OCI-LY3 (cell line): ENCODE measurements at regions not wholly inside any gene's neighbourhood (a gene's known extent, or its start where the extent isn't known, plus 50 kb on each side); places are given as distances from the start of the nearest gene placed in this dataset.
"Not testable (repeated sequence)": the region's sequence is repeated elsewhere in the genome, so short reads cannot be mapped to it uniquely, and the experiment has no call there.

Experiments
- H2AFZ ChIP-seq: fragments of 200-600, 300-600 bp; shearing (Covaris generic); 2 replicates; pipeline ENCODE4 v1.6.0; 2014; ENCODE audit warnings: antibody characterized with exemption, low read depth, low read length
- H3K27ac ChIP-seq: fragments of 200-600, 300-600 bp; sonication (generic); 2 replicates; pipeline ENCODE4 v1.5.1; 2014; ENCODE audit warnings: mild to moderate bottlenecking, low read length, moderate library complexity, mixed read lengths
- H3K27me3 ChIP-seq: fragments of 200-600, 300-600 bp; sonication (generic); 2 replicates; pipeline ENCODE4 v1.6.1; 2014; ENCODE audit warnings: low read depth, low read length, mixed read lengths
- H3K36me3 ChIP-seq: fragments of 200-600, 300-600 bp; sonication (generic); replicated peaks from 2 replicates; pipeline ENCODE3; 2014; ENCODE audit warnings: low read depth, low read length, mixed read lengths
- H3K4me1 ChIP-seq: fragments of 300-600, 200-600 bp; sonication (generic); 2 replicates; pipeline ENCODE4 v1.6.1; 2014; ENCODE audit warnings: low read length, mixed read lengths
- H3K4me2 ChIP-seq: fragments of 200-600, 300-600 bp; sonication (generic); 2 replicates; pipeline ENCODE4 v1.6.1; 2014; ENCODE audit warnings: low read length, mixed read lengths
- H3K4me3 ChIP-seq: fragments of 300-600, 200-600 bp; sonication (generic); 2 replicates; pipeline ENCODE4 v1.5.1; 2014; ENCODE audit warnings: antibody characterized with exemption, mild to moderate bottlenecking, low read length, moderate library complexity
- H3K79me2 ChIP-seq: fragments of 300-600, 200-600 bp; shearing (Covaris generic); 2 replicates; pipeline ENCODE4 v1.6.1; 2014; ENCODE audit warnings: mild to moderate bottlenecking, low read length, mixed read lengths
- H3K9ac ChIP-seq: fragments of 300-600, 200-600 bp; shearing (Covaris generic); 2 replicates; pipeline ENCODE4 v1.6.0; 2014; ENCODE audit warnings: mild to moderate bottlenecking, low read length, moderate library complexity
- H3K9me3 ChIP-seq: fragments of 200-600, 300-600 bp; shearing (Covaris generic); 2 replicates; pipeline ENCODE4 v1.6.1; 2014; ENCODE audit warnings: low read length, mixed read lengths; ENCODE audit not compliant: insufficient read depth
- H4K20me1 ChIP-seq: fragments of 200-600, 300-600 bp; sonication (generic); 2 replicates; pipeline ENCODE4 v1.6.1; 2016; ENCODE audit warnings: low read length, mixed read lengths; ENCODE audit not compliant: insufficient read depth
- EZH2phosphoT487 ChIP-seq: fragments of 200-600 bp; shearing (Covaris generic); IDR thresholded peaks from 2 replicates; pipeline ENCODE4 v1.6.1; 2018; ENCODE audit warnings: antibody characterized with exemption, mixed run types, low read depth
- TF ChIP-seq, protein P1 (sequence below): fragments of 200-600, 300-600 bp; sonication (generic); IDR thresholded peaks from 2 replicates; pipeline ENCODE4 v1.5.1; 2014; ENCODE audit warnings: antibody characterized with exemption, low read length, low read depth

DNA sequence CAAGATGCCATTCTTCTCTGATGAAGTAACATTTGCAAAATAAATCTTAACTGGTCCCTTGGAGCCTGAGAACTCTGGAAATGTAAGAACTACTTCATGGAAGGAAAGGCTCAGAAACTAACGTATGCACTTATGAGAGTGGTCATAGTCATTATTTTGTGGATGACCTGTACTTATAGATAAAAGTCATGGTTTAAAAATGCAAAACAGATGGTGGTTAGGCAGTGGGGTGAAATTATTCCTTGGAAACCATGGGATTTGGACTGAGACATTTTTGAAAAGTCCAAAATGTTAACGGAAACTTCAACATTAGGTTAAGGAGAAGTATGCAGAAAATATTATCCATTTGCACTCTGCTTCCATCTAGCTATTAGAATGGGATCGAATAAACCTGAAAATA, 223.0 kb downstream of the ICOS start:
- H4K20me1 ChIP-seq, result no peaks in the 10 kb centered on the region
- H3K9ac ChIP-seq, result no peak overlapping the region
- no peak overlapping the region for H3K4me2 ChIP-seq
- TF ChIP-seq, protein P1, sequence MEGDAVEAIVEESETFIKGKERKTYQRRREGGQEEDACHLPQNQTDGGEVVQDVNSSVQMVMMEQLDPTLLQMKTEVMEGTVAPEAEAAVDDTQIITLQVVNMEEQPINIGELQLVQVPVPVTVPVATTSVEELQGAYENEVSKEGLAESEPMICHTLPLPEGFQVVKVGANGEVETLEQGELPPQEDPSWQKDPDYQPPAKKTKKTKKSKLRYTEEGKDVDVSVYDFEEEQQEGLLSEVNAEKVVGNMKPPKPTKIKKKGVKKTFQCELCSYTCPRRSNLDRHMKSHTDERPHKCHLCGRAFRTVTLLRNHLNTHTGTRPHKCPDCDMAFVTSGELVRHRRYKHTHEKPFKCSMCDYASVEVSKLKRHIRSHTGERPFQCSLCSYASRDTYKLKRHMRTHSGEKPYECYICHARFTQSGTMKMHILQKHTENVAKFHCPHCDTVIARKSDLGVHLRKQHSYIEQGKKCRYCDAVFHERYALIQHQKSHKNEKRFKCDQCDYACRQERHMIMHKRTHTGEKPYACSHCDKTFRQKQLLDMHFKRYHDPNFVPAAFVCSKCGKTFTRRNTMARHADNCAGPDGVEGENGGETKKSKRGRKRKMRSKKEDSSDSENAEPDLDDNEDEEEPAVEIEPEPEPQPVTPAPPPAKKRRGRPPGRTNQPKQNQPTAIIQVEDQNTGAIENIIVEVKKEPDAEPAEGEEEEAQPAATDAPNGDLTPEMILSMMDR, result no peak
- TF ChIP-seq EZH2phosphoT487, result no peak
- H3K36me3 ChIP-seq, result no peaks in the 10 kb centered on the region
- no peaks in the 10 kb centered on the region for H3K27me3 ChIP-seq
- no peak overlapping the region for H2AFZ ChIP-seq
- no peaks in the 10 kb centered on the region for H3K79me2 ChIP-seq
- no peak overlapping the region for H3K4me3 ChIP-seq
- peaks cover 3% of the 10 kb centered on the region; the same call in 1 of the 2 replicates for H3K9me3 ChIP-seq
- no peaks in the 10 kb centered on the region for H3K4me1 ChIP-seq
- no peak overlapping the region for H3K27ac ChIP-seq

DNA sequence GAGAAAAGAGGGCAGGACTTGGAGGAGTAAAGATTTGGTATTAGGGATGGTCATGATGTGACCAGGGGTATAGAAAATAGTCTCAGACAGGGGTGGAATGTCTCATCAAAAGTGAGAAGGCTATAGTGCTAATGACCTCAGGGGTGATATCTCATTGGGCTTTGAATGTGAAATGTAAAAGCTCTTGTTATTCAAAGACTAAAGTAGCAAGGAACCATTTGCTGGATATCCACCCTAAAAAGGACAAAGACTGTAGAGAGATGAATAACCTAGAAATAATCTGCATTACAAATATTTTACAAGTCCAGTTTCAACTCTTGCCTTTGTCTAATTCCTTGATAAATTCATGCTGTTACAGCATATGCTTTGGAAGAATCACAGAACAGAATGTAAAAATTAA, 224.4 kb downstream of the ICOS start:
- TF ChIP-seq, protein P1, result no peak
- no peak for TF ChIP-seq EZH2phosphoT487
- H3K9me3 ChIP-seq, result peaks cover 3% of the 10 kb centered on the region; the same call in 1 of the 2 replicates
- H3K4me3 ChIP-seq, result no peak overlapping the region
- H4K20me1 ChIP-seq, result no peaks in the 10 kb centered on the region
- H3K4me1 ChIP-seq, result no peaks in the 10 kb centered on the region
- no peak overlapping the region for H2AFZ ChIP-seq
- no peaks in the 10 kb centered on the region for H3K36me3 ChIP-seq
- no peak overlapping the region for H3K9ac ChIP-seq
- H3K4me2 ChIP-seq, result no peak overlapping the region
- H3K27me3 ChIP-seq, result no peaks in the 10 kb centered on the region
- H3K27ac ChIP-seq, result no peak overlapping the region
- no peaks in the 10 kb centered on the region for H3K79me2 ChIP-seq

DNA sequence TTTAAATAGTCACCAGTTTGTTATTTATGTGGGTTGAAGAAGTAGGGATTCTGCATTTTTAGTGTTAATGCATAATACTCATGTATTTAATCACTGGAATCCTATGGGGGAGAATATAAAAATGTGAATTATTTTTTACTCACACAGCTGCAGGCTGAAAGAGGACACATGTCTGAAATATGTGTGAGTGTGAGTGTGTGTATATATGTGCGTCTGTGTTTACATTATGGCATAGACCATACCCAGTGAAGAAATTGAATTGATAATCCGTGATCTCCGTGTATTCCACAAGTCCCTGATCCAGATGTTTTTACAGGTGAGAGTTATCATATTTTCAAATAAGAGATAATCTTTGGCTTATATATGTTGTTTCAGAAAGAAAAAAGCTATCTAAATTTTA, 225.3 kb downstream of the ICOS start:
- no peak overlapping the region for H3K4me3 ChIP-seq
- H3K4me2 ChIP-seq, result no peak overlapping the region
- H2AFZ ChIP-seq, result no peak overlapping the region
- no peaks in the 10 kb centered on the region for H3K4me1 ChIP-seq
- TF ChIP-seq, protein P1, result no peak
- TF ChIP-seq EZH2phosphoT487, result no peak
- no peaks in the 10 kb centered on the region for H4K20me1 ChIP-seq
- peaks cover 3% of the 10 kb centered on the region; the same call in 1 of the 2 replicates for H3K9me3 ChIP-seq
- H3K9ac ChIP-seq, result no peak overlapping the region
- H3K27ac ChIP-seq, result no peak overlapping the region
- no peaks in the 10 kb centered on the region for H3K79me2 ChIP-seq
- no peaks in the 10 kb centered on the region for H3K27me3 ChIP-seq
- no peaks in the 10 kb centered on the region for H3K36me3 ChIP-seq

DNA sequence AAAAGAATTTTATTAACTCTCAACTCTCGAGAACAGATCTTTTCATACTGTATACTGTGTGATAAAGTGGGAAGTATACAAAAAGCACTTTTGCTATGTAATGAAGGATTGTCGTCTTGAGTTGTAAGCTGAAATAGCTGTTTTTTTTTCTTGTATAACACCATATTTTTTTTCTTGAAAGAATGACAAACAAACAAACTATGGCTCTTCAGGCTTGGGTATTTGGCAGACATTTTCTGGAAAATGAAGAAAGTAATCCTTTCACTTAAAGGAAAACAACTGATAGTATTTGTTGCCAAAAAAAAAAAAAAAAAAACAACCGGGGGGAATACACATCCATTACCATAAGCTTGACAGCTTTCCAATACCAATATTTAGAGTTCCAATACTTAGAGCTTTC, 230.4 kb downstream of the ICOS start:
- no peaks in the 10 kb centered on the region for H3K36me3 ChIP-seq
- H3K4me1 ChIP-seq, result no peaks in the 10 kb centered on the region
- H3K27ac ChIP-seq, result no peak overlapping the region
- no peaks in the 10 kb centered on the region for H3K79me2 ChIP-seq
- no peaks in the 10 kb centered on the region for H4K20me1 ChIP-seq
- no peaks in the 10 kb centered on the region for H3K9me3 ChIP-seq
- no peak overlapping the region for H3K4me2 ChIP-seq
- TF ChIP-seq EZH2phosphoT487, result no peak
- TF ChIP-seq, protein P1, result no peak
- no peak overlapping the region for H2AFZ ChIP-seq
- H3K4me3 ChIP-seq, result no peak overlapping the region
- no peak overlapping the region for H3K9ac ChIP-seq
- peaks cover 10% of the 10 kb centered on the region; the same call in 1 of the 2 replicates for H3K27me3 ChIP-seq

DNA sequence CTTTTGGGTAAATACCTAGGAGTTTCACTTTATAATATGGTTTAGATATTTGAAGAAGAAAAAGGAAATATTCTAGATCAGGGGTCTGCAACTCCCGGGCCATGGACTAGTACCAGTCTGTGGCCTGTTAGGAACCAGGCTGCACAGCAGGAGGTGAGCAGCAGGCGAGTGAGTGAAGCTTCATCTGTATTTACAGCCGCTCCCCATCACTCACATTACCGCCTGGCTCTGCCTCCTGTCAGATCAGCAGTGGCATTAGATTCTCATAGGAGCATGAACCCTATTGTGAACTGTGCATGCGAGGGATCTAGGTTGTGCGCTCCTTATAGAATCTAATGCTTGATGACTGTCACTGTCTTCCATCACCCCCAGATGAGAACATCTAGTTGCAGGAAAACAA, 231.1 kb downstream of the ICOS start:
- H3K36me3 ChIP-seq, H3K27me3 ChIP-seq, H3K27ac ChIP-seq, H3K4me3 ChIP-seq, H3K9me3 ChIP-seq, H3K4me2 ChIP-seq, H3K79me2 ChIP-seq, H2AFZ ChIP-seq, H3K9ac ChIP-seq, H4K20me1 ChIP-seq, H3K4me1 ChIP-seq: not testable (repeated sequence)
